T-cell (primary cell): ENCODE measurements at regions not wholly inside any gene's neighbourhood (a gene's known extent, or its start where the extent isn't known, plus 50 kb on each side); places are given as distances from the start of the nearest gene placed in this dataset.

Source experiments
- ATAC-seq, 4 experiments: fragments of 200-7000 bp in 3 of 4; fragments of 150-1000 bp in 1 of 4; cut with Tn5 transposase; replicated peaks in 1 of 4; 1 replicate in 3 of 4; 2 replicates in 1 of 4; pipeline ENCODE4 v1.10.0; 2021; ENCODE audit warnings: moderate library complexity in 3 of 4, mild to moderate bottlenecking in 2 of 4, moderate number of reproducible peaks in 1 of 4
- CTCF ChIA-PET, 2 donors: fragments of 300-600 bp; sonication (Branson Sonifier 250); formaldehyde crosslinking; loops; one replicate each; lab custom pipeline; 2022; ENCODE audit warnings: antibody characterized with exemption in 2 of 2; lab: Charles Lee
- POLR2A ChIA-PET, 2 donors: fragments of 300-600 bp; sonication (Branson Sonifier 250); formaldehyde crosslinking; loops; one replicate each; lab custom pipeline; 2022; ENCODE audit warnings: antibody characterized with exemption in 2 of 2; lab: Charles Lee
- DNase-seq, 35 experiments: peaks; one replicate each; pipeline versions ENCODE4 v3.0.0 to v3.0.0-alpha.2; 2013 to 2023
- H3K27ac ChIP-seq: one replicate; pipeline ENCODE4 v1.5.1; 2013; ENCODE audit warnings: low read length
- H3K27me3 ChIP-seq, 2 experiments: replicated peaks in 1 of 2; 1 replicate in 1 of 2; 2 replicates in 1 of 2; pipeline versions ENCODE4 v1.6.1 to v1.7.0; 2013; ENCODE audit warnings: low read length in 1 of 2, mixed read lengths in 1 of 2; ENCODE audit not compliant: control insufficient read depth in 2 of 2, insufficient read depth in 2 of 2; ENCODE audit errors: extremely low read depth in 1 of 2
- H3K36me3 ChIP-seq, 2 donors: 1 replicate in 1 of 2; 2 replicates in 1 of 2; pipeline versions ENCODE4 v1.6.1 to v1.7.0; 2013; ENCODE audit warnings: low read length in 1 of 2; ENCODE audit not compliant: control insufficient read depth in 2 of 2, insufficient read depth in 1 of 2; ENCODE audit errors: extremely low read depth in 1 of 2
- H3K4me1 ChIP-seq, 2 experiments: 1 replicate in 1 of 2; 2 replicates in 1 of 2; pipeline versions ENCODE4 v1.6.1 to v1.7.0; 2013; ENCODE audit warnings: low read length in 2 of 2, mixed read lengths in 1 of 2; ENCODE audit not compliant: insufficient read depth in 2 of 2, control insufficient read depth in 1 of 2; ENCODE audit errors: extremely low read depth in 1 of 2
- H3K4me3 ChIP-seq, 2 donors: 1 replicate in 1 of 2; 2 replicates in 1 of 2; pipeline versions ENCODE4 v1.5.1 to v1.7.0; 2013; ENCODE audit warnings: mild to moderate bottlenecking in 2 of 2, low read length in 1 of 2, moderate library complexity in 1 of 2; ENCODE audit not compliant: control insufficient read depth in 1 of 2; ENCODE audit errors: extremely low read depth in 1 of 2
- H3K9me3 ChIP-seq: 2 replicates; pipeline ENCODE4 v1.7.0; 2013
- H3K27ac Mint-ChIP-seq, 2 donors: one replicate each; pipeline ENCODE4 v1.8.0; 2020 to 2021; ENCODE audit warnings: mild to moderate bottlenecking in 2 of 2, mixed read lengths in 2 of 2
- H3K27me3 Mint-ChIP-seq, 2 donors: one replicate each; pipeline ENCODE4 v1.8.0; 2021 to 2022; ENCODE audit warnings: mixed read lengths in 2 of 2
- H3K36me3 Mint-ChIP-seq: one replicate; pipeline ENCODE4 v1.8.0; 2021; ENCODE audit warnings: mixed read lengths
- H3K4me1 Mint-ChIP-seq, 3 donors: one replicate each; pipeline ENCODE4 v1.8.0; 2020 to 2022; ENCODE audit warnings: mixed read lengths in 3 of 3, mild to moderate bottlenecking in 1 of 3
- H3K4me3 Mint-ChIP-seq, 3 donors: one replicate each; pipeline ENCODE4 v1.8.0; 2020 to 2022; ENCODE audit warnings: mild to moderate bottlenecking in 3 of 3, mixed read lengths in 3 of 3, moderate library complexity in 3 of 3
- H3K9me3 Mint-ChIP-seq, 3 donors: one replicate each; pipeline ENCODE4 v1.8.0; 2020 to 2022; ENCODE audit warnings: mixed read lengths in 3 of 3
- WGBS: methylation state at CpG from one replicate; pipeline ENCODE4 v1.1.5; 2013; ENCODE audit warnings: missing lambda C conversion rate; ENCODE audit not compliant: insufficient coverage; 5-methylcytosine and 5-hydroxymethylcytosine counted together

- ChIA-PET CTCF (no interaction called here), POLR2A (no interaction called here)
- Histone ChIP-seq H3K9me3 (no peaks in the 10 kb centered on the region), H3K4me3 (no peak overlapping the region), H3K27me3 (no peaks in the 10 kb centered on the region), H3K36me3 (no peaks in the 10 kb centered on the region), H3K27ac (no peak overlapping the region), H3K4me1 (no peaks in the 10 kb centered on the region)
- 88% methylated on average over 1 of the region's 6 CpGs for WGBS
- ATAC-seq (no peak), DNase-seq (no peak)
- no peak overlapping the region for H3K27ac Mint-ChIP-seq
- no peaks in the 10 kb centered on the region for H3K27me3 Mint-ChIP-seq
- peaks cover 0 to 8% (median 2%) of the 10 kb centered on the region in 3 donors for H3K9me3 Mint-ChIP-seq
- no peaks in the 10 kb centered on the region for H3K36me3 Mint-ChIP-seq
- H3K4me3 Mint-ChIP-seq = no peak overlapping the region
- no peaks in the 10 kb centered on the region for H3K4me1 Mint-ChIP-seq
These were observed 262.3 kb downstream of the RWDD3 start for GRCh38 chr1:95496307-95496706.

GRCh38 chr1:95496773-95497172, 262.8 kb downstream of the RWDD3 start:
- no peaks in the 10 kb centered on the region for H3K36me3 Mint-ChIP-seq
- ATAC-seq (no peak), DNase-seq (no peak)
- Histone ChIP-seq H3K27ac (no peak overlapping the region), H3K27me3 (no peaks in the 10 kb centered on the region), H3K4me1 (no peaks in the 10 kb centered on the region), H3K4me3 (no peak overlapping the region), H3K36me3 (no peaks in the 10 kb centered on the region), H3K9me3 (no peaks in the 10 kb centered on the region)
- H3K4me3 Mint-ChIP-seq = no peak overlapping the region
- no peaks in the 10 kb centered on the region for H3K27me3 Mint-ChIP-seq
- ChIA-PET POLR2A (no interaction called here), CTCF (no interaction called here)
- no peaks in the 10 kb centered on the region for H3K4me1 Mint-ChIP-seq
- WGBS = 30% methylated on average over 2 of the region's 6 CpGs
- peaks cover 0 to 11% (median 4%) of the 10 kb centered on the region in 3 donors for H3K9me3 Mint-ChIP-seq
- no peak overlapping the region for H3K27ac Mint-ChIP-seq

- H3K27me3 Mint-ChIP-seq = no peaks in the 10 kb centered on the region
- no peaks in the 10 kb centered on the region for H3K9me3 ChIP-seq
- no peak overlapping the region for H3K27ac ChIP-seq
- H3K27ac Mint-ChIP-seq = no peak overlapping the region
- H3K36me3 ChIP-seq = no peaks in the 10 kb centered on the region
- peaks cover 0 to 12% (median 5%) of the 10 kb centered on the region in 3 donors for H3K9me3 Mint-ChIP-seq
- WGBS = 87% methylated on average over 3 of the region's 4 CpGs
- ChIA-PET POLR2A (no interaction called here), CTCF (no interaction called here)
- no peaks in the 10 kb centered on the region for H3K36me3 Mint-ChIP-seq
- no peak for ATAC-seq
- H3K4me3 ChIP-seq = no peak overlapping the region
- no peak for DNase-seq
- no peaks in the 10 kb centered on the region for H3K4me1 Mint-ChIP-seq
- H3K4me3 Mint-ChIP-seq = no peak overlapping the region
- no peaks in the 10 kb centered on the region for H3K4me1 ChIP-seq
- H3K27me3 ChIP-seq = no peaks in the 10 kb centered on the region
These were observed 263.6 kb downstream of the RWDD3 start for GRCh38 chr1:95497566-95497965.

DNA sequence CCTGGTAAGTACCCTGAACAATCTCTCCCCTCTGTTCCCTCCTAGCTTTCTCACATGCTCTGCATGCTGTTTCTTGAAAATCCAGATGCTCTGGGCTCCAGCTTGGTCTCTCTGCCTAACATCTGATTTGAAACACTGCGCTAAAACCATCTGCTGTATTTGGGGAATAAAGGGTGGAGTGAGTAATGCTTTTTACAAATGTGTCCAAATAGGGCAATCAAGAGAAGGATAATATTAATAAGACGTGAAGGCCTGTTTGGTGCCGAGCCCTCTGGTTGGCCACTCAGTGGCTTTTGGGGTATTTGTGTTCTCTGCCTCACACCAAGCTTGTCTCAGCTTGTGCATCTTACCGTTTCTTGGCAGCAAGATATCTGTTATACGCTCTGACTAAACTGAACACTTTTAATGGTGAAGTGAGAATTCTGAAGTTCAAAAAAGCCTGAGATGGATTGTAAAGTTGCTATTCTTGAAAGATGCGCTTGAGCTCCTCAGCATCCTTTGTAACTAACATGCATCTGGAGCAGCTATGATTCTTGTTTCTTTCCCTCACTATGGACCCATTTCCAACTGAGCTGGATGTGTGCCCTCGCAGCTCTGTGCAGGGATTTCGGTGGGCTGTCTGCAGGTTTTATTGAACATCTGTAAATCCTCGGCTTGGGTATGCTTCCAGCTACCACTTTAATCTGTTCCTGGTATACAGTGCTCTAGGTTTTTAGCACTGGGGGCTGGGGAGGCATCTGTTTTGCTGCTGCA, 269.4 kb downstream of the RWDD3 start:
- WGBS = 88% methylated on average over 8 of the region's 9 CpGs
- Histone ChIP-seq H3K9me3 (no peaks in the 10 kb centered on the region), H3K4me1 (no peaks in the 10 kb centered on the region), H3K36me3 (no peaks in the 10 kb centered on the region), H3K27me3 (no peaks in the 10 kb centered on the region), H3K27ac (no peak overlapping the region), H3K4me3 (no peak overlapping the region)
- no peak overlapping the region for H3K4me3 Mint-ChIP-seq
- no peak for DNase-seq
- H3K9me3 Mint-ChIP-seq = peaks cover 0 to 21% (median 5%) of the 10 kb centered on the region in 3 donors
- no peaks in the 10 kb centered on the region for H3K27me3 Mint-ChIP-seq
- H3K27ac Mint-ChIP-seq = no peak overlapping the region
- POLR2A ChIA-PET = no interaction called here
- no peak for ATAC-seq
- no peaks in the 10 kb centered on the region for H3K4me1 Mint-ChIP-seq
- no peaks in the 10 kb centered on the region for H3K36me3 Mint-ChIP-seq
- CTCF ChIA-PET = interaction anchor here in 1 of 2 donors (1.0 kb wide), 1 partner anchor 42 kb away, joined by 3 read pairs; no protein-coding TSS in a partner anchor

DNA sequence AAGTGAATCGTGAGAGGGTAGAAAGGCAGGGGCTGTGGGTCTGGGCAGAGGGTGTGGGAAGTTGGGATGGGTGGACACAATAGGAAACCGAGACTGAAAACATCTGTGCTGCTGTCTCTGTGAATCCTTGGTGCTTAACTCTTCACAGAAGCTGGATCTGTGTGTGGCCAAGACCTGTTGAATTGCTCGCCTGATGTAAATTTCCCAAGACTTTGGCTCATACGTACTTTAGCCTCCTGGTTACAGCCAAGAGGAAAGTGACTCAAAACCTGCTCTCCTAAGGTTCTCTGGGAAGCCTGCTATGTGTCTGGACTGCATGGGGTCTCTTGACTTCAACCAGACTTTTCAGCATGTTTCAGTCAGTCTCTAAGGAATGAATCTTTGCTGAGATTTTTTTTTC, 270.3 kb downstream of the RWDD3 start:
- H3K4me3 ChIP-seq = no peak overlapping the region
- 80% methylated on average over 4 of the region's 4 CpGs for WGBS
- ATAC-seq (no peak), DNase-seq (no peak)
- Mint-ChIP-seq H3K36me3 (no peaks in the 10 kb centered on the region), H3K4me3 (no peak overlapping the region), H3K4me1 (no peaks in the 10 kb centered on the region), H3K27me3 (no peaks in the 10 kb centered on the region), H3K9me3 (peaks cover 0 to 21% (median 5%) of the 10 kb centered on the region in 3 donors), H3K27ac (no peak overlapping the region)
- POLR2A ChIA-PET = no interaction called here
- CTCF ChIA-PET = interaction anchor here in 1 of 2 donors (1.0 kb wide), 1 partner anchor 41 kb away, joined by 3 read pairs; no protein-coding TSS in a partner anchor
- no peaks in the 10 kb centered on the region for H3K27me3 ChIP-seq
- no peaks in the 10 kb centered on the region for H3K4me1 ChIP-seq
- no peaks in the 10 kb centered on the region for H3K36me3 ChIP-seq
- no peak overlapping the region for H3K27ac ChIP-seq
- H3K9me3 ChIP-seq = no peaks in the 10 kb centered on the region

DNA sequence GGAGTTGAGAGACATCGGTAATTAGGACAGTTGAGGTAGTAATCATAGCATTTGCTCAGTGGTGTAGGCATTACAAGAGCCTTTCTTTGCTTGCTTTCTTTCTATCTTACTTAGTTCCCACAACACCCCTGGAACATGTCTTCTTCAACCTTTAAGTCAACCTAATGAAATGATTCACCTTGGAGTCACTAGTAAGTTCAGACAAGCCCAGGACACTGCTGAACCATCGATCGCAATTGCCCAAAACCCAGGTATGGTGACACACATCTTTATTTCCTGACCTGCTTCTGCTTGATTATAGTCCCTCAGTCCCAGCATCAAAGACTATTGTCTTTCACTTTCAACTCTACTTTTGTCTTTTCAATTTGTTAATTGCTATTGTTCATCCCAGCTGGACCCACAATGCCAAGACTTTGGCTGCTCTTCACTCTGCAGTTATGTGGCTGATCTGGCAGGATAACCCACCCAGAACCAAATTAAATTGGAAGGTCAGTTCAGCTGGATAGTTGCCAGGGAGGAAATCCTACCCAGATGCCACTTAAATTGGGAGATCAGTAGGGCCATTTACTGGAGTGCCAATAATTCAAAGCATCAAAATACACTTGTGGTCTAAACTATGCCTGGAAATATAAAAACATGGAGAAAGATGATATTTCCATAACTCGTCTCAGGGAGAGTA, 272.9 kb downstream of the RWDD3 start:
- Histone ChIP-seq H3K9me3 (no peaks in the 10 kb centered on the region), H3K36me3 (no peaks in the 10 kb centered on the region), H3K4me1 (no peaks in the 10 kb centered on the region), H3K27me3 (no peaks in the 10 kb centered on the region), H3K4me3 (no peak overlapping the region), H3K27ac (no peak overlapping the region)
- H3K27ac Mint-ChIP-seq = no peak overlapping the region
- CTCF ChIA-PET = no interaction called here
- H3K27me3 Mint-ChIP-seq = no peaks in the 10 kb centered on the region
- no peak overlapping the region for H3K4me3 Mint-ChIP-seq
- H3K9me3 Mint-ChIP-seq = peaks cover 0 to 9% (median 0%) of the 10 kb centered on the region in 3 donors
- H3K36me3 Mint-ChIP-seq = no peaks in the 10 kb centered on the region
- WGBS = 100% methylated on average over 2 of the region's 4 CpGs
- POLR2A ChIA-PET = no interaction called here
- DNase-seq (no peak), ATAC-seq (no peak)
- H3K4me1 Mint-ChIP-seq = no peaks in the 10 kb centered on the region
